ENCODE measurements at regions not wholly inside any gene's neighbourhood (a gene's known extent, or its start where the extent isn't known, plus 50 kb on each side); places are given as distances from the start of the nearest gene placed in this dataset.
"Not testable (repeated sequence)": the region's sequence is repeated elsewhere in the genome, so short reads cannot be mapped to it uniquely, and the experiment has no call there.

DNA sequence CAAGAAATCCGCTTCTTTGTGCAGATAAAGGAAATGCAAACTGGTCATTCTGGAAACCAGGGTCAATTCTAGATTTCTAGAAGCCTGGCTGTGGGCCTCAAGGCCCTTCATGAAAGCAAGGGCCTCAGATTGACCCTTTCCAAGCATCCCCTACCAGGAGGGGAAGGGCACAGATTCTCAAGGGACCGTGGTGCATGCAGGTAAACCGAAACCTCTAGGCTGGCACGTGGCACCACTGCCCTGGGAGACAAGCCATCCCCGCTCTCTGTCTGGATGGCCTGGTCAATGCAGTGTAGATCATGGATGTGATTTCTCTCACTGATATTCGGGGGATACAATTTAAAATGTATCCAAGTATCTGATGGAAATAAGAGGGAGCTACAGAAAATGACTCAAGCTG lies 69.4 kb downstream of the TOMM20 start:
- no peak for DNase-seq (ENCODE audit: low read depth)

DNA sequence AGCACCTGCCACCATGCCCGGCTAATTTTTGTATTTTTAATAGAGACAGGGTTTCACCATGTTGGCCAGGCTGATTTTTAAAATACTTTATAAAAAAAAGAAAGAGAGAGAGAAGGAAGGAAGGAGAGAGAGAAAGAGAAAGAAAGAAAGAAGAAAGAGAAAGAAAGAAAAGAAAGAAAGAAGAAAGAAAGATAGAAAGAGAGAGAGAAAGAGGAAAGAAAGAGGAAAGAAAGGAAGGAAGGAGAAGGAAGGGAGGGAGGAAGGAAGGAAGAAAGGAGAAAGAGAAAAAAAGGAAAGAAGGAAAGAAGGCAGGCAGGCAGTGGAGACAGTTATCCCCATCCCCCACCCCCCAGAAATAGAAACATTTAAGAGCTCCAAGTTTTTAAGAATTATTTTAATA lies 69.9 kb downstream of the TOMM20 start:
- DNase-seq (ENCODE audit: low read depth) = no peak

DNA sequence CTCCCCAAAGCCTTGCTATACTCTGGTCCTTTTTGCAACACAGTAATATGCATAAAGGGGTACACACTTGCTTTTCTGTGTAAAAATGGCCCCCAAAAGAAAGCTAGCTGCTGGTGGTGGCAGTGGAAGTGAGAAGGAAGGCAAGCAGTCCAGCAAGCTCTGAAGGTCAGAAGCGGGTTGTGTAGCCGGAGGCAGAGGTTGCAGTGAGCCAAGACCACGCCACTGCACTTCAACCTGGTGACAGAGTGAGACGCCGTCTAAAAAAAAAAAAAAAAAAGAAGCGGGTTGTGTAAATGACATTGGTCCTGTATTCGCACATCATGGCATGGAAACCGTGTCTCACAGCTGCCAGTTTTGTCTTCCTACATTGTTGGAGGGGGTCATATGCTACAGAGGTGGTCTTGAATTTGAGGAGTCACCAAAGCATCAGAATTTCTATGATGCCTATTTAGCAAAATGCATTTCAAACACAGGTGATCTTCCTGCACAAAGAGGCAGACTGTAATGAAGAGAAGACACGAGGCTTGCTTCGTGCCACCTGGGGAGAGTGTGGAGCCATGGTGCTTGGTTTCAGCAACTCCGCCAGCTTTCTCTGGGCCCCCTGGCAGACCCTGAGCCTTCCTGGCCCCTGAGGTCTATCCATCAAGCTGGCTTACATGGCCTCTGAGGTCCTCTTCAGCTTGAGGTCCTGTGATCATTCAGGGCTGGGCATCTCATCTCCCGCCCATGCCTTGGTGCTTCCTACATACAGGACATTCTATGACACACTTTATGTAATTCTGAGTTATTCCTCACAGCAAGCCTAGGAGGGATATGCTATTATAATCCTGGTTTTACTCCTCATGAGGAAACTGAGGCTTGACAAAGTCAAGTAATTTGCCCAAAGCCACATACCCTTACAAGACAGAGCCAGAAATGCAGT lies 71.0 kb downstream of the TOMM20 start:
- DNase-seq (ENCODE audit: low read depth) = no peak

DNA sequence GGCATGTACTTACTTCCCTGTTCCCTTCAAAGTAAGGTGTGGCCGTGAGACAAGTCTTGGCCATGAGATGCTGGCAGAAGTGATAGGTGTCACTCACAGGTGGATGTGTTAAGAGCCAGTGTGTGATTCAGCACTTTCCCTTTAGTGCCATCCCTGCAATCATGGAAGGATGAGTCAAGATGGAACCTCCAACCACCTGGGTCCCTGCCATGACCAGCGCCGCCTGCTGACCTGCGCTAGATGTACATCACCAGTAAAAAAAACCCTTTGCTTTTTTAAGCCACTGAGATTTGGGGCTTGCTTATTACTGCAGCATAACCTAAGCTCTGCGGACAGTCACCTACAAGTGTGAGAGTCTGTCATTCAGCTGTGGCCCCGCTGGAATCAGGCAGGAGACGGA lies 71.7 kb downstream of the TOMM20 start:
- DNase-seq (ENCODE audit: low read depth) = no peak

DNA sequence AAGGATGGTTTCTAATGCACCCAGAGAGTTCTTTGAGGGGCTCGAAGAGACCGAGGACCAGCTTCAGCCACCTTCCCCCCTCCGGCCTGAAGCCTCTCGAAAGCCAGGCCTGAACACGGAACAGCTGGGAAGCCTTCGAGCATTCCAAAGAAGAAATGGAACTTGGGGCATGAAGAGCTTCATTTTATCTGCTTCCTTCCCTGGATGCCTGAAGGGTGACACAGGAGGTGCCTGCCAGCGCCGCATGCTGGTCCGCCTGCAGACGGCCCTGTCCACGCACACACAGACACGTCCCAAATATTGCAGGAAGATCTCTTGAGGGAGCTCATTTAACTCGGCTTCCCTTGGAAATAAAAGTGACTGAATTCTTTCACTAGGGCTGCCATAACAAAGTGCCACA lies 73.7 kb downstream of the TOMM20 start:
- DNase-seq (ENCODE audit: low read depth) = no peak

DNA sequence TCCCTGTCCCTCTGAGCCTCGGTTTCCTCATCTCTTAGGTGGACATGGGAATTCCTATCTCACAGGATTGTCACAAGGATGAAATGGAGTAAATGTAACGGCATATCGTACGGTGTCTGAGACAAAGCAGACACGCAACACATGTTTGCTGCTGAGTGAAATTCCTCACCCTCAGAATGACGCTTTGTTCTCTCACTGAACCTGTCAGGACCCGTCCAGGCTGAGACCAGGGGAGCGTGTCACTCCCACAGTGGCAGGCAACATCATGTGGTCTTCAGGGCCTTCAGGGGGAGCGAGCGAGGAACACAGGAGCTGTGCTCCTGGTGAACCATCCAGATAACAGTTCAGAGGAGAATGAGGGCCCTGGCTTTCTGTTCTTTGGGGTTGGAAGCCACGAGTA lies 74.2 kb downstream of the TOMM20 start:
- DNase-seq (ENCODE audit: low read depth) = no peak

DNA sequence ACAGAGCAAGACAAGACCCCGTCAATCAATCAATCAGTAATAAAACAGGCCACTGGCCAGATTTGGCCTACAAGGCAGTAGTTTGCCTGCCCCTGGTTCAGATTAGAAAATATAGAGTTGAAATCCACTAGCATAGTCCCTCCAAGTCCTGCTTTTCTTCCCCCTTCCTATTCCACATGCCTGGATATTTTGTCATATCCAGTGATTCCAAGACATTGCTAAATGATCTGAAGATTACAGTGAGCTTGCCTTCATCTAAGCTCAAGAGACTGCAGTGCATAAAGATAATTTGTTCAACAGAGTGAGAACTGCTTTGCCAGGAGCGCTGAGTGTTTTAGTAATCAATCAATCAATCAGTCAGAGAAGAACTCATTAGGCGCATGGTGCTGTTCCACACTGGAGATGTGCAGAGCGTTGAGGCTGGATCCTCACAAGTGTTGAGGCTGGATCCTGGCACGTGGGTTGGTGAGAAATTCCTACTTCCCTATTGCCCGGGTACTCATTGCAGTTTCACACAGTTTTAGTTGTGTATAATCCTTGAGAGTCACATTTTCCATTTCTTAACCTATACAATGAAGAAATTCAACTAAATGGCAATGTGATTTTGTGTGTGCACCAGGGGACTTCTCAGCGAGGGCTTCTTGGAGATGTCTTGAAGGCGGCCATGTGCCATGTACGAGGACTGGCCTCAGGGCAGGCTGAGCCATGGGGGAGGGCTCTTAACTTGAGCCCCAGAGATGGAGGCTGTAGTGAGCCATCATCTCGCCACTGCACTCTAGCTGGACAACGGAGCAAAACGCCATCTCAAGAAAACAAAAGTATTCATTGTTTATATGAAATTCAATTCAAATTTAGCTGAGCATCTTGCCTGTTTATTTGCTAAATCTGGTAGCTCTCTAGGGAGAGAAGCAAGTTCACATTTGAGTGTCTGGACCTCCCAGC lies 76.3 kb downstream of the TOMM20 start:
- DNase-seq (ENCODE audit: low read depth) = no peak

DNA sequence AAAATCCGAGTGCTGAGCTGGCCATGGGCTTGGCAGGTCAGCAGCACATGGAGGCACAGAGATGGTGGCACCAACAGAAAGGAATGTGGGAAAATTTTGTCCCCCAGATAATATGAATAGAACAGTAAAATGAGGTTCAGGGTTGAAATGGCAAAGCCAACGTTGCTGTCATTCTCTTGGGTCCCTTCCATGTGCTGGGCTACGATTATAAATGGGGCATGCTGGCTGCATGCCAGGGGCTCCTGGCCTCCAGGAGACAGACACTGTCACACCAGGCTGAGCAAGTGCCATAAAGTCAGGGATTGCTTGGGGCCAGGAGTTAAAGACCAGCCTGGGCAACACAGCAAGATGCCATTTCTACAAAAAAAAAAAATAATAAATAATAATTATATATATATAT lies 77.1 kb downstream of the TOMM20 start:
- DNase-seq (ENCODE audit: low read depth) = no peak

DNA sequence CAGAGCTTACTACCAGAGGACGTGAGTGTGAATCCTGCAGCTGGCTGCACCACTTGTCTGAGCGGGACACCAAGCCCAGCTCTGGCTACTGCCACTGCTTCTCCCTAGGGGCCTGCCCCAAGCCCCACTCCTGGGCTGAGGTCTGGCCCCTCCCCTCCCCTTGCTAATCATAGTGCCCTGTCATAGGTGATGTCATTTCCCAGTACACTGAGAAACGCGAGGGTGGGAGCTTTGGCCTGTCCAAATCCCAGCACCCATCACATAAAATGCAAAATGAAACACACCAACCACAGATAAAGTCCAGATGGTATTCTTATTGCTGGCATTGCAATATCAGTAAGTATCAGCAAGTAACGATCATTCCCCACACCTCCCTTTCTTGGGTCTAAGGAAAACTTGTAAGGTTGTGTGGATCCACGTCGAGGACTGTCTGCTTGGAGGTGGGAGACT lies 77.7 kb downstream of the TOMM20 start:
- DNase-seq (ENCODE audit: low read depth) = no peak

DNA sequence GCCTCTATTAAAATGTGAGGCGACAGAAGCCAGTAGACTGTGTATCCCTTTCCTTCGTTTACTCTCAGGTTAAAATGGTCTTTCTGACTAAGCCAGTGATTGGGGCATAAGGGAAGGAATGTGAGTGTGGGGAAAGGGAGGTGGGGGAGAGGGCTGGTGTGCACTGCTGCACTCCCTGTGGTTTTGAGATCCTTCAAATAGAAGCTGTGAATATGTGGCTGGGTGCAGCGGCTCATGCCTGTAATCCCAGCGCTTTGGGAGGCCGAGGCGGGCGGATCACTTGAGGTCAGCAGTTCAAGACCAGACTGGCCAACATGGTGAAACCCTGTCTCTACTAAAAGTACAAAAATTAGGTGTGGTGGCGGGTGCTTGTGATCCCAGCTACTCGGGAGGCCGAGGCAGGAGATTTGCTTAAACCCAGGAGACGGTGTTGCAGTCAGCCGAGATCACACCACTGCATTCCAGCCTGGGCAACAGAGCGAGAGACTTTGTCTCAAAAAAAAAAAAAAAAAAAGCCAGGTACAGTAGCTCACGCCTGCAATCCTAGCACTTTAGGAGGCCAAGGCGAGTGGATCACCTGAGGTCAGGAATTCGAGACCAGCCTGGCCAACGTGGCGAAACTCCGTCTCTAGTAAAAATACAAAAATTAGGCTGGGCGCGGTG lies 78.8 kb downstream of the TOMM20 start:
- DNase-seq (ENCODE audit: low read depth) = not testable (repeated sequence)

DNA sequence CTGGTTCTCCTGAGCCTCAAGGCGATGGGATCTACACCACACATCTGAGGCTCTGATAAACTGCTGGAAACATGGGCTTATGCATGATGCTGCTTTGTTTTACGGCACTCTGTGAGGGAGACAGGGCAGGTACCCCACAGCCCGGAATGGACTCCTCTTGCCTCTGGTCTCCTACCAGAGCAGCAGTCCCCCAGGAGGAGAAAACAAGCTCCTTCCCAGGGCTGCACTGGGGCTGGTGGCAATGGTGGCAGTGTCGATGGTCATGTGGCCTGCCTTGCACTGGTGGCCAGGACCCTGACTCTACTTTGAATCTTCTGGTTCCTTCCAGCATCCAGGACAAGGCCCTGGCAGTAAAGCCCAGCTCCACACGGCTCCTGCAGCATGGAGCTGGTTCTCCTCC lies 79.4 kb downstream of the TOMM20 start:
- no peak for DNase-seq (ENCODE audit: low read depth)

DNA sequence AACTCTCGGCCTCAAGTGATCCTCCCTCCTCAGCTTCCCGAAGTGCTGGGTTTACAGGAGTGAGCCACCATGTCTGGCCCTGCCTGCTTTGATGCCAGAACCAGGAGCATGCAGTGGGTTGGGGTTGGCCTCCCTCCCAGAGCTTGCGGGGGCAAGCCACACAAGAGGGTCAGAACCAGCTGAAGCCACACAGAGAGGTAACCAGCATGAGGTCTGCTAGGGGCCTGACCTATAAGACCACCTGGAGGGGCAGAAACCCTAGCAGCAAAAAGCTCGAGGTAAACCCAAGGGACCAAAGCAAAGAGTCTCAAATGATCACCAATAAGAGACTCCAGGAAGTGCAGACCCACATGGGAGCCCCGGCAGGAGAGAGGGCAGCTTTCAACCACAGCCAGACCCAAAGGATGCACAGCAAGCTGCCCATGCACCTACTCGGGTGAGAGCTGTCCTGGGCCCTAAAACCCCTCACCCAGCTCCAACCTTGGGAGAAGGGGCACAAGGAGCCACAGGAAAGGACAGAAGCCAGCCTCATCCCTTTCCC lies 81.2 kb downstream of the TOMM20 start:
- DNase-seq (ENCODE audit: low read depth) = no peak

DNA sequence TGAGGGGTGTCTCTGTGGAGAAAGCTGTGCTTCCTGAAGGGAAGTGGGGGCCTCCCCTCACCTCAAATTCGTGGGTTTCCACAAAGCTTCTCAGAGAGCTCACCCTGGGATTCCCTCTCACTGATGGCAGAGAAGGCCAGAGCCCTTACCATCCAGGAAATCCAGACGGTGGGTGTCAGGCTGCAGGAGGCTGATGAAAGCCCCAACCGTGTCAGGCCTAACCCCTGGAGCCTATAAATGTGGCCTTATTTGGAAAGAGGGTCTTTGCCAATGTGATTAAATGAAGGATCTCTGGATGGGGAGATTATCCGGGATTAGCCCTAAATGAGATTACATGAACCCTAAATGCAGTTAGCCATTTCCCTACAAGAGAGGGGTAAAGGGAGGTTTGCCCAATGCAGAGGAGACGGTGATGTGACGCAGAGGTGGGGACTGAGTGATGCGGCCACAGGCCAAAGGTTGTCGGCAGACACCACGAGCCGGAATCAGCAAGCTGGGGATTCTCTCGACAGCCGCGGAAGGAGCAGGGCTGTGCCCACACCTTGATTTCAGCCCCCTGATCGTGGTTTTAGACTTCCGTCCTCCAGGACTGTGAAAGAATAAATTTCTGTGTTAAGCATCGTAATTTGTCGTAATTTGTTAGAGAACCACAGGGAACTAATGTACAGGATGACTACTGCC lies 82.6 kb downstream of the TOMM20 start:
- no peak for DNase-seq (ENCODE audit: low read depth)

DNA sequence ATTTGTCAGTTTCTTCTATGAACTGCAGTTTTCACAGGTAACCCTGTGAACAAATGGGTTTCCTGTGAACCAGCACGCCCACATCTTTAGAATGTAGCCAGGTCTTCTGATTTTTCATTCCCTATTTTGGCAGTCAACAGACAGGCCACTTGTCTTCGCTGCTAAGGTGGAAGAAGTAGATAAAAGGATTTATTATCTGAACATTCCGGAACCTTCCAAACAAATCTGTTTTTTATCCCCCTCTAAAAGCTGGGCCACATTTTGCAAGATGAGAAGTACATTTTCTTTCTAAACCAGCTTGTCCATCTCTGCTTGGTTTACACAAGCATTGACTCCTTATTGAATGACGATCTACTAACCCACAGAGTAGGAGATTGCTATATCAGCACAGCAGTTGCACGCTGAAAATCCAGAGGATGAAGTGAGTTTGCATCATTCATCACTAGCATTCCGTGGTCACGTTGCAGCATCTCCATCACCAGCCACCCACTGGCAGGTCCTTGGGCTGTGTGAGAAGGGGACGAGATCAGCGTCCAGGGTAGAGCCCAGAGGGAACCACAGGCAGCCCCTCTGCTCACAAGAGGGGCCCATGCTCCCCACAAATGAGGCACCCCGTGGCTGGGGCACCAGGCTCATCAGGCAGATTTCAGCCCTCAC lies 83.5 kb downstream of the TOMM20 start:
- no peak for DNase-seq (ENCODE audit: low read depth)

DNA sequence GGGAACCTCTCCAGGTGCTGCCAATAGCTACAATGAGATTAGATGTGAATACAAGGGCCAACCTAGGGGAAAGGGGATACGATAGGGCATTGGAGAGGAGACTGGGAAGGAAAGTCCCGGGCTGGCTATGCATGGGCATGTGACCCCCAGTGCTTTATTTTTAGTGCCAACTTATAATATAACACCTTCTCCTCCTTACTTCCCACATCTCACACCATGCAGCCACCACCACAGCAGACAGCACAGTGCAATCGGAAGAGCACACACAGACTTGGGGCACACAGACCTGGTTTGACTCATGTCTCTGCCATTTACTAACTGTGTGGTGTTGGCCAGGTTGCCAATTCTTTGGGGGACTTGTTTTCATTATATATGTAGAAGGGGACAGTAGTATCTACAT lies 85.4 kb downstream of the TOMM20 start:
- DNase-seq (ENCODE audit: low read depth) = no peak

DNA sequence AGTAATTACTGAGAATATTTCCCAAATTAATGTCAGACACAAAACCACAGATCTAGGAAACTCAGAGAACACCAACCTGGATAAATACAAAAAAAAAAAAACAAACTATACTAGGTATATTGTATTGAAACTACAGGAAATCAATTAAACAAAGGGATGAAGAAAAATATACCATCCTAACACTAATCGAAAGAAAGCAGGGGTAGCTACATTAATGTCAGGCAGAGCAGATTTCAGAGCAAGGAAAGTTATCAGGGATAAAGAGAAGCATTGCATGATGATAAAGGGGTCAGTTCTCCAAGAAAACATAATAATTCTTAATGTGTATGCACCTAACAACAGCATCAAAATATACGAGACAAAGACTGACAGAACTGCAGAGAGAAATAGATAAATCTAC lies 89.9 kb downstream of the TOMM20 start:
- no peak for DNase-seq (ENCODE audit: low read depth)

DNA sequence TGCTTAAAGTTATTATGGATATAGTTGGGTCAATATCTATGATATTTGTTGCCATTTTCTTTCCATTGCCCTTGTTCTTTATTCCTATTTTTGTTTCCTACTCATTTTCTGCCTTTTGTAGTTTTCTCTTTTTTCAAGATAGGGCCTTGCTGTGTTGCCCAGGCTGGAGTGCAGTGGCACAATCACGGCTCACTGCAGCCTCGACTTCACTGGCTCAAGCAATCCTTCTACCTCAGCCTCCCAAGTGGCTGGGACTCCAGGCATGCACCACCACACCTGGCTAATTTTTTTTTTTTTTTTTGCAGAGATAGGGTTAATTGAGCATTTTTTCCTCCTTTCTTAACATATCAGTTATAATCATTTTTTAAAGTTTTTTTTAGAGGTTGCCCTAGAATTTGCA lies 92.7 kb downstream of the TOMM20 start:
- DNase-seq (ENCODE audit: low read depth) = no peak

DNA sequence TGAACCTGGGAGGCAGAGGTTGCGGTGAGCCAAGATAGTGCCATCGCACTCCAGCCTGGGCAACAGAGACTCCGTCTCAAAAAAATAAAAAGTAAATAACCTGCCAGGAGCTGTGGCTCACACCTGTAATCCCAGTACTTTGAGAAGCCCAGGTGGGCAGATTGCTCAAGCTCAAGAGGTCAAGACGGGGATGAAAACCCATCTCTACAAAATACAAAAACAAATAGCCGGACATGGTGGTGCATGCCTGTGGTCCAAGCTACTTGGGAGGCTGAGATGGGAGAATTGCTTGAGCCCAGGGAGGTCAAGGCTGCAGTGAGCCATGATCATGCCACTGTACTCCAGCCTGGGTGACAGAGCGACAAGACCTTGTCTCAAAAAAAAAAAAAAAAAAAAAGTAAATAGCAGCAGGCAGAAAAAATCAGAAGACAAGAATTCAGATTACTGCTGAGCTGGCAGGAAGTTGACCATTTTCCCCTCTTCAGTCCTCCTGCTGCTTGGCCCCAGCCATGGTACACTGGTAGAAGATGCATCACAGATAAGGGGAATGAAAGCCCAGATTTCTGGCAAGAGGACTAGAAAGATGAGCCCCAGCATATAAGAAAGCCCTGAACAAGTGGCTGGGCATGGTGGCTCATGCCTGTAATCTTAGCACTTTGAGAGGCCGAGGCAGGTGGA lies 97.6 kb downstream of the TOMM20 start:
- no peak for DNase-seq (ENCODE audit: low read depth)

DNA sequence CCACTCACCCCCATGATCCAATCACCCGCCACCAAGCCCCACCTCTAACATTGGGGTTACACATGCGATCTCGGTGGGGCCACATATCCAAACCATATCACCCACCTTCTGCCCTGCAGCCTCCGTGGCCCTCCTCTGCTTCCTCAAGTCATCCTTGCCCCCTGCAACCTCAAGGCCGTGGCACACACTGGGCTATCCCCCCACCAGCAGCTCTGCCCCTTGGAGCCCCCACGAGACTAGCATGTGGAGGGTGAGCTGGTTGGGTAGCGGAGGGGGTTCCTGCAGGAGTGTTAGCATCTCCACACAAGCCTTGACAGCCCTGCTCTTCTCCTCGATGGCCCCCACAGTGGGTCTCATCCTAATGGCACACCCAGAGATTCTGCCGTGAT lies 100.8 kb downstream of the TOMM20 start:
- no peak for DNase-seq (ENCODE audit: low read depth)

DNA sequence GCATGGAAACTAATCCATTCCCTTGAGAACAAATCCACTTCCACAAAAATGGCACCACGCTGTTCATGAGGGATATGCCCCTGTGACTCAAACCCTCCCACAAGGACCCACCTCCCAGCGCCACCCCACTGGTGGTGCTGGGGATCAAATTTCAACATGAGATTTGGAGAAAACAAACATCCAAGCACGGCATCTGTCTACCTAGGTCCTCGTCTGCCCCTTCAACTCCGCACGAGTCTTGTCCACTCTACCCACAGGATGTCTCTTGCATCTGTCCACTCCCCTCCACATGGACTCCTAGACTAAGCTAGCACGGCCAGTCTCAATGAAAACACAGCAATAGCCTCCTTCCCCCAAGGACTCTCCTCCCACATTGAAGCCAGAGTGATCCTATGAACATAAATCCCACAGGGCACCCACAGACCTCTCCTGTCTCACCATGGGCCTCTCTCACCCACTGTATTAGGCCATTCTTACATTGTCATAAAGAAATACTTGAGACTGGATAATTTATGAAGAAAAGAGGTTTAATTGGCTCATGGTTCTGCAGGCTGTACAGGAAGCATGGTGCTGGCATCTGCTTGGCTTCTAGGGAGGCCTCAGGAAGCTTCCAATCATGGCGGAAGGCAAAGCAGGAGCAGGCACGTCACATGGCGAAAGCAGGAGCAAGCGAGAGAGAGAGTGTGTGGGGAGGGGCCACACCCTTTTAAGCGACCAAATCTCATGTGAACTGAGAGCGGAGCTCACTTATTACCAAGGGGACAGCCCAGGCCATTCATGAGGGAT lies 101.4 kb downstream of the TOMM20 start:
- no peak for DNase-seq (ENCODE audit: low read depth)

Data from stimulated activated CD8-positive, alpha-beta memory T cell treated with anti-CD3 and anti-CD28 coated beads, Interleukin-12 subunit alpha, Interleukin-12 subunit beta, amount 100 ng/mL, for 4 hours (primary cell).